B cell (primary cell): ENCODE measurements at regions not wholly inside any gene's neighbourhood (a gene's known extent, or its start where the extent isn't known, plus 50 kb on each side); places are given as distances from the start of the nearest gene placed in this dataset.

Experiments
- ATAC-seq: fragments of 200-7000 bp; cut with Tn5 transposase; one replicate; pipeline ENCODE4 v1.10.0; 2021; ENCODE audit warnings: low read depth, mild to moderate bottlenecking, moderate number of reproducible peaks, moderate library complexity
- CTCF ChIA-PET: fragments of 350-600 bp; sonication (Branson Sonifier 250); formaldehyde crosslinking; loops from one replicate; lab custom pipeline; 2021; ENCODE audit warnings: antibody characterized with exemption, inconsistent platforms; lab: Charles Lee
- POLR2A ChIA-PET: fragments of 350-600 bp; sonication (Branson Sonifier 250); formaldehyde crosslinking; loops from one replicate; lab custom pipeline; 2021; ENCODE audit warnings: antibody characterized with exemption; lab: Charles Lee
- DNase-seq: peaks from one replicate; pipeline ENCODE4 v3.0.0; 2013
- H2AFZ ChIP-seq: 2 replicates; pipeline ENCODE4 v1.6.1; 2012; ENCODE audit warnings: mild to moderate bottlenecking, low read depth, low read length; ENCODE audit not compliant: insufficient read depth, poor library complexity, severe bottlenecking
- H3K27ac ChIP-seq, 2 donors: 1 replicate in 1 of 2; 2 replicates in 1 of 2; pipeline ENCODE4 v1.5.1; 2012 to 2013; ENCODE audit warnings: low read length in 2 of 2, mild to moderate bottlenecking in 2 of 2, moderate library complexity in 1 of 2
- H3K27me3 ChIP-seq, 4 experiments: fragments of 200-600 bp in 1 of 4; sonication (generic) in 1 of 4; replicated peaks in 1 of 4; 1 replicate in 2 of 4; 2 replicates in 2 of 4; pipeline versions ENCODE4 v1.6.1 to v1.7.0; 2013 to 2016; ENCODE audit warnings: low read length in 3 of 4, mild to moderate bottlenecking in 2 of 4, mixed read lengths in 1 of 4, moderate library complexity in 1 of 4; ENCODE audit not compliant: insufficient read depth in 4 of 4, control insufficient read depth in 3 of 4; ENCODE audit errors: control extremely low read depth in 1 of 4
- H3K36me3 ChIP-seq, 2 experiments: replicated peaks in 1 of 2; 1 replicate in 1 of 2; 2 replicates in 1 of 2; pipeline versions ENCODE4 v1.6.1 to v1.7.1; 2013; ENCODE audit warnings: low read length in 1 of 2; ENCODE audit not compliant: insufficient read depth in 2 of 2, control insufficient read depth in 1 of 2; ENCODE audit errors: control extremely low read depth in 1 of 2, extremely low read depth in 1 of 2
- H3K4me1 ChIP-seq, 2 donors: fragments of 200-600 bp in 1 of 2; sonication (generic) in 1 of 2; 1 replicate in 1 of 2; 2 replicates in 1 of 2; pipeline versions ENCODE4 v1.5.1 to v1.6.1; 2013 to 2017; ENCODE audit warnings: low read length in 2 of 2; ENCODE audit not compliant: control insufficient read depth in 2 of 2, insufficient read depth in 2 of 2
- H3K4me2 ChIP-seq: replicated peaks from 2 replicates; pipeline ENCODE3; 2012; ENCODE audit warnings: mild to moderate bottlenecking, low read depth, low read length; ENCODE audit not compliant: poor library complexity, severe bottlenecking
- H3K4me3 ChIP-seq, 5 experiments: fragments of 200-600 bp in 1 of 5; sonication (generic) in 1 of 5; 1 replicate in 3 of 5; 2 replicates in 2 of 5; pipeline versions ENCODE4 v1.5.1 to v1.7.0; 2011 to 2016; ENCODE audit warnings: low read length in 4 of 5, mild to moderate bottlenecking in 4 of 5, low read depth in 2 of 5, control low read depth in 1 of 5, moderate library complexity in 1 of 5; ENCODE audit not compliant: insufficient read depth in 1 of 5; ENCODE audit errors: control extremely low read depth in 1 of 5, extremely low read depth in 1 of 5
- H3K79me2 ChIP-seq: fragments of 200-600 bp; sonication (generic); one replicate; pipeline ENCODE4 v1.6.0; 2016; ENCODE audit warnings: low read length; ENCODE audit not compliant: control insufficient read depth, insufficient read depth
- H3K9ac ChIP-seq: fragments of 200-600 bp; sonication (generic); 2 replicates; pipeline ENCODE4 v1.6.1; 2017; ENCODE audit warnings: mild to moderate bottlenecking, low read length, moderate library complexity
- H3K9me3 ChIP-seq, 3 donors: one replicate each; pipeline versions ENCODE4 v1.6.1 to v1.7.1; 2013; ENCODE audit warnings: low read length in 2 of 3; ENCODE audit not compliant: control insufficient read depth in 2 of 3, insufficient read depth in 1 of 3; ENCODE audit errors: control extremely low read depth in 1 of 3
- H4K20me1 ChIP-seq: 2 replicates; pipeline ENCODE4 v1.6.0; 2012; ENCODE audit warnings: mild to moderate bottlenecking, low read length; ENCODE audit not compliant: insufficient read depth, control insufficient read depth, poor library complexity, severe bottlenecking
- H3K27ac Mint-ChIP-seq: one replicate; pipeline ENCODE4 v1.8.0; 2021; ENCODE audit warnings: mixed read lengths
- H3K27me3 Mint-ChIP-seq: one replicate; pipeline ENCODE4 v1.8.0; 2021; ENCODE audit warnings: mixed read lengths
- H3K4me1 Mint-ChIP-seq: one replicate; pipeline ENCODE4 v1.8.0; 2021; ENCODE audit warnings: mixed read lengths
- H3K4me3 Mint-ChIP-seq: one replicate; pipeline ENCODE4 v1.8.0; 2021; ENCODE audit warnings: mixed read lengths
- H3K9me3 Mint-ChIP-seq: one replicate; pipeline ENCODE4 v1.8.0; 2022; ENCODE audit warnings: mixed read lengths; ENCODE audit not compliant: insufficient read depth
- CTCF ChIP-seq: fragments of 200-600 bp; IDR thresholded peaks from one replicate; pipeline ENCODE4 v1.8.0; 2022; ENCODE audit warnings: antibody characterized with exemption, mild to moderate bottlenecking
- EZH2 ChIP-seq: IDR thresholded peaks from 2 replicates; pipeline ENCODE4 v1.6.1; 2012; ENCODE audit warnings: borderline replicate concordance, low read depth, mild to moderate bottlenecking, moderate library complexity, low read length; ENCODE audit not compliant: insufficient read depth, poor library complexity, severe bottlenecking
- WGBS: methylation state at CpG from one replicate; pipeline ENCODE4 v1.1.5; 2013; ENCODE audit warnings: missing lambda C conversion rate; ENCODE audit not compliant: insufficient coverage; 5-methylcytosine and 5-hydroxymethylcytosine counted together
- intact Hi-C: fragments of 100-400 bp; cut with micrococcal nuclease; formaldehyde crosslinking; loops from one replicate; pipeline ENCODE4 v1.10.0; 2022

- Histone ChIP-seq H3K4me1 (no peaks in the 10 kb centered on the region), H3K79me2 (no peaks in the 10 kb centered on the region), H3K36me3 (no peaks in the 10 kb centered on the region), H3K4me2 (no peak overlapping the region), H3K9ac (no peak overlapping the region), H3K27ac (no peak overlapping the region), H3K9me3 (peaks cover 0 to 6% (median 2%) of the 10 kb centered on the region in 3 donors), H3K27me3 (no peaks in the 10 kb centered on the region), H4K20me1 (no peaks in the 10 kb centered on the region), H2AFZ (no peak overlapping the region), H3K4me3 (no peak overlapping the region)
- no CpG with 5 or more reads among the region's 2 CpGs for WGBS
- intact Hi-C loops: no loop called here
- Mint-ChIP-seq H3K27me3 (no peaks in the 10 kb centered on the region), H3K4me3 (no peak overlapping the region), H3K27ac (no peak overlapping the region), H3K9me3 (peaks cover 3% of the 10 kb centered on the region), H3K4me1 (no peaks in the 10 kb centered on the region)
- ATAC-seq: no peak
- POLR2A ChIA-PET: no interaction called here
- TF ChIP-seq EZH2 (no peak), CTCF (no peak)
- CTCF ChIA-PET: no interaction called here
- no peak for DNase-seq
These were observed 706.7 kb downstream of the SLITRK5 start for GRCh38 chr13:88377852-88378251.

GRCh38 chr13:88384542-88384941 is 713.4 kb downstream of the SLITRK5 start:
- POLR2A ChIA-PET: no interaction called here
- no peak for ATAC-seq

More at GRCh38 chr13:88384542-88384941, 713.4 kb downstream of the SLITRK5 start:
- no peak for TF ChIP-seq CTCF
- no peak for TF ChIP-seq EZH2
- DNase-seq: no peak
- Histone ChIP-seq H3K27me3 (no peaks in the 10 kb centered on the region), H3K36me3 (no peaks in the 10 kb centered on the region), H4K20me1 (no peaks in the 10 kb centered on the region), H2AFZ (no peak overlapping the region), H3K4me1 (no peaks in the 10 kb centered on the region), H3K27ac (no peak overlapping the region), H3K4me3 (no peak overlapping the region), H3K9me3 (no peaks in the 10 kb centered on the region), H3K79me2 (no peaks in the 10 kb centered on the region), H3K4me2 (no peak overlapping the region), H3K9ac (no peak overlapping the region)
- CTCF ChIA-PET: no interaction called here
- H3K4me1 Mint-ChIP-seq: no peaks in the 10 kb centered on the region
- H3K4me3 Mint-ChIP-seq: no peak overlapping the region
- H3K9me3 Mint-ChIP-seq: peaks cover 3% of the 10 kb centered on the region
- intact Hi-C loops: no loop called here
- no peaks in the 10 kb centered on the region for H3K27me3 Mint-ChIP-seq
- H3K27ac Mint-ChIP-seq: no peak overlapping the region
